ENCODE measurements at regions not wholly inside any gene's neighbourhood (a gene's known extent, or its start where the extent isn't known, plus 50 kb on each side); places are given as distances from the start of the nearest gene placed in this dataset.

DNA sequence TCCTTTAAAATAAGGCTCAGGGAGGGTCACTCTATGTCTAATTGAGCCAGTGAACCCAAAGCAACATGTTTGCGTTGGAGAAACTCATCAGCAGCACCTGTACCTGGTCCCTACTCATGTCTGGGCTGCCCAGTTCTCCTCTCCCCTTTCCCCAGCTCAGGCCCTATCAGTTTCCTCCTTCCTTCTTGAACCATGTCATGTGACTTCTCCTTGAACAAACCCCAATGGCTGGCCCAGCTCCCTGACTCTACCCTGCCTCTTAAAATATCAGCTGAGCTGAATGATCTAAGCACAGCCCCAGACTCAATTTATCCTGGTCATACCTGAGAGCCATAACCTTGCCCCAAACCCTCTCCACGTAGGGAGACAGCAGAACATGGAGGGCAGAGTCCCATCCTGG lies 290.9 kb downstream of the LPIN1 start:
- Histone ChIP-seq H3K36me3 (ENCODE audit: control insufficient read depth, insufficient read depth, low read length) (no peaks in the 10 kb centered on the region), H3K9me3 (ENCODE audit: control insufficient read depth, low read length) (no peaks in the 10 kb centered on the region), H3K27me3 (ENCODE audit: control insufficient read depth, insufficient read depth, low read length) (no peaks in the 10 kb centered on the region), H3K4me1 (ENCODE audit: control insufficient read depth, insufficient read depth, low read length) (no peaks in the 10 kb centered on the region), H3K9ac (ENCODE audit: low read length) (no peak overlapping the region), H3K4me3 (ENCODE audit: low read length) (no peak overlapping the region)

DNA sequence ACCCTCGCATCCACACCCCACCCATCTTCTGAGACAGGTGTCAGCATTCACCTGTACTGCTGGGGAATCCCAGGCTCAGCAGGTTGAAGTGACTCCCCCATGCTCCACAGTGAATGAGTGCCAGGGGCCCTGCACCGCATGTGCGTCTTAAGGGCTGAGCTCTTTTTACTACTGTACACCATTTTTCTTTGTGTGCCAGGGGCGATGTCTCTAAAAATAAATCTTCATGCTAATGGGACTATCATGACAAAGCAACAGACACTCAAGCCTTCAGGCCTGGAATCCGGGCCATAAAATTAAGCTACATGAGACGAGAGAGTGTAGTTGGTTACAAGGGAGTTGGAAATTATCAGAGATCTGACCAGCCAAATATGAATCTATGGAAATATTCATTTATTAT lies 294.8 kb downstream of the LPIN1 start:
- Histone ChIP-seq H3K27me3 (ENCODE audit: control insufficient read depth, insufficient read depth, low read length) (no peaks in the 10 kb centered on the region), H3K4me3 (ENCODE audit: low read length) (no peak overlapping the region), H3K9me3 (ENCODE audit: control insufficient read depth, low read length) (no peaks in the 10 kb centered on the region), H3K36me3 (ENCODE audit: control insufficient read depth, insufficient read depth, low read length) (no peaks in the 10 kb centered on the region), H3K9ac (ENCODE audit: low read length) (no peak overlapping the region), H3K4me1 (ENCODE audit: control insufficient read depth, insufficient read depth, low read length) (no peaks in the 10 kb centered on the region)

DNA sequence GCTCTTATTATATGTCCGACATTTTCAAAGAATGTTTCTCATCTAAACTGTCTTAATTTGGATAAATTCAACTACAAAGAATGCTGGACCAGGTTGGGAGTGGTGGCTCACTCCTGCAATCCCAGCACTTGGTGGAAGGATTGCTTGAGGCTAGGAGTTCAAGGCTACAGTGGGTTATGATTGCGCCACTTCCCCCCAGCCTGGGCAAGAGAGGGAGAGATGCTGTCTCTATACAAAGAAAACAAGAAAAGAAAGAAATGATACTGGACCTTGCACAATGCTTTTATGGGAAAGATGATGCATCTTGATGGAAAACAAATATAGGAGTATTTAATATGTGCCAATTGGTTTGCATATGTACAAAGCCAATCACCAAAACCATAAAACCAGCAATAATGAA lies 296.7 kb downstream of the LPIN1 start:
- H3K27me3 ChIP-seq (ENCODE audit: control insufficient read depth, insufficient read depth, low read length): no peaks in the 10 kb centered on the region
- no peaks in the 10 kb centered on the region for H3K36me3 ChIP-seq (ENCODE audit: control insufficient read depth, insufficient read depth, low read length)
- no peak overlapping the region for H3K9ac ChIP-seq (ENCODE audit: low read length)
- no peaks in the 10 kb centered on the region for H3K9me3 ChIP-seq (ENCODE audit: control insufficient read depth, low read length)
- H3K4me1 ChIP-seq (ENCODE audit: control insufficient read depth, insufficient read depth, low read length): no peaks in the 10 kb centered on the region
- H3K4me3 ChIP-seq (ENCODE audit: low read length): no peak overlapping the region

DNA sequence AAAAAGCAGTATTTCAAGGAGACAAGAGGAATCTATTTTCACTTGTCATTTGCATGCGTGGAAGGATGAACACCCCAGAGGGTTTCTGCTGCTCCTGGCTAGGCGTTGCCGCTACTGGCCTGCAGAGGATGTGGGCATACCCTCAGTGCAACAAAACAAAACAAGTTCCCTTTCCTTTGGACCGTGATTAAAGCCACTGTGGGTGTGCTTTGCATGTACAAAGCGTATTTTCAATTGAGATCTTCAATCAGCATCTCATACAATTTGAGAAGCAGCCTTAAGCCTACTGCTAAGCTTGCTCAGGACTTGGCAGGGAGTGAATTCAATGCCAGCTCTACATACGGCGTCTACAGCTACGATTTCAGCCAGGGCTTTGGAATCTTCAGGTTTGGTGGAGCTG lies 298.4 kb downstream of the LPIN1 start:
- no peak overlapping the region for H3K9ac ChIP-seq (ENCODE audit: low read length)

DNA sequence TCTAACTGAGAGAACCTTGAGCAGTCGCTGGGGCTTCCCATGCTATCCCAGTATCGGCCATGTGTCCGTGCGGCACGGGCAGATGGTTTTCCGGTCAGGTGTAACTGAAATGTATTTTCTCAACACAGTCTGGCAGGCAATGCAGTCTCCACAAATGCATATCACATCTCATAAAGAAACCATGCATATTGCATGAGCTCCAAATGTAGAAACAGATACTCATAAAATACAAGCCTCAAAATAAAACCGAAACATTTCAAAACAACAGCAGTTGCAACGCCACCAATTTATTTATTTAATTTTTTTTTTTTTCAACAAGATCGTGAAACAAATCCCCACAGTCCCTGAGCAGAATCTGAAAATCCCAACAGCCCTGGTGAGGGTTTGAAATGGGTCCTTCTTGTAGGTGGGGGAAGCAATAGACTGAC lies 299.4 kb downstream of the LPIN1 start:
- H3K36me3 ChIP-seq (ENCODE audit: control insufficient read depth, insufficient read depth, low read length): no peaks in the 10 kb centered on the region
- no peaks in the 10 kb centered on the region for H3K27me3 ChIP-seq (ENCODE audit: control insufficient read depth, insufficient read depth, low read length)
- H3K9me3 ChIP-seq (ENCODE audit: control insufficient read depth, low read length): no peaks in the 10 kb centered on the region
- H3K9ac ChIP-seq (ENCODE audit: low read length): no peak overlapping the region
- H3K4me1 ChIP-seq (ENCODE audit: control insufficient read depth, insufficient read depth, low read length): no peaks in the 10 kb centered on the region
- no peak overlapping the region for H3K4me3 ChIP-seq (ENCODE audit: low read length)

More for the DNA sequence above, 298.4 kb downstream of the LPIN1 start:
- H3K27me3 ChIP-seq (ENCODE audit: control insufficient read depth, insufficient read depth, low read length): no peaks in the 10 kb centered on the region
- no peaks in the 10 kb centered on the region for H3K9me3 ChIP-seq (ENCODE audit: control insufficient read depth, low read length)
- no peak overlapping the region for H3K4me3 ChIP-seq (ENCODE audit: low read length)
- no peaks in the 10 kb centered on the region for H3K36me3 ChIP-seq (ENCODE audit: control insufficient read depth, insufficient read depth, low read length)
- H3K4me1 ChIP-seq (ENCODE audit: control insufficient read depth, insufficient read depth, low read length): no peaks in the 10 kb centered on the region

DNA sequence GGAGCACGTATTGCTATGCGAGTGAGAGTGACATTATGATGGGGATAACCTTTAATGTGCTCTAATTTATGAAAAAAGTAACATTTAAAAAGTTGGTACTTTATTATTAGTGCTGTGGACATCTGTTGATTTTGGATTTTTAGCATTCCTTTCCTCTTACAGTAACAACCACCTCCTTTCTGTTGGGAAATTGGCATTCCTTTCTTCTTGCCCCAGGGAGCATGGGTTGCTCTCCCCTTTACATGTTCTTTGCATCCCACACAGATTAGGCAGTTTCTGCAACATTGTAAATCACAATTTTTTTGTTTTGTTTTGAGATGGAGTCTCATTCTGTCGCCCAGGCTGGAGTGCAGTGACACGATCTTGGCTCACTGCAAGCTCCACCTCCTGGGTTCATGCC lies 300.2 kb downstream of the LPIN1 start:
- no peaks in the 10 kb centered on the region for H3K4me1 ChIP-seq (ENCODE audit: control insufficient read depth, insufficient read depth, low read length)
- H3K9ac ChIP-seq (ENCODE audit: low read length): no peak overlapping the region
- H3K27me3 ChIP-seq (ENCODE audit: control insufficient read depth, insufficient read depth, low read length): no peaks in the 10 kb centered on the region

DNA sequence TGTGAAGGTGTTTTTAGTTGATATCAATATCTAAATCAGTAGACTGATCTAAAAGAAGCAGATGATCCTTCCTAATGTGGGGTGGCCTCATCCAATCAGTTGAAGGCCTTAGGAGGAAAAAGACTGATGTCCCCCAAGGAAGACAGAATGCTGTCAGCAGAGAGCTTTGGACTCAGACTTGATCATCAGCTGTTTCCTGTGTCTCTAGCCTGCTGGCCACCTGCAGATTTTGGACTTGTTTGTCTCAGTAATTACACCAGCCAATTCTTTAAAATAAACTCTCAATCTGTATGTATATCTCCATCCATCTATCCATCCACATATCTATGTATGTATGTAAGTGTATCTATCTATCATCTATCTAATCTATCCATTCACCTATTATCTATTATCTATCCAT lies 301.3 kb downstream of the LPIN1 start:
- H3K9ac ChIP-seq (ENCODE audit: low read length): no peak overlapping the region
- H3K4me1 ChIP-seq (ENCODE audit: control insufficient read depth, insufficient read depth, low read length): no peaks in the 10 kb centered on the region
- no peaks in the 10 kb centered on the region for H3K27me3 ChIP-seq (ENCODE audit: control insufficient read depth, insufficient read depth, low read length)
- no peaks in the 10 kb centered on the region for H3K36me3 ChIP-seq (ENCODE audit: control insufficient read depth, insufficient read depth, low read length)
- no peaks in the 10 kb centered on the region for H3K9me3 ChIP-seq (ENCODE audit: control insufficient read depth, low read length)
- no peak overlapping the region for H3K4me3 ChIP-seq (ENCODE audit: low read length)

More for the DNA sequence above, 300.2 kb downstream of the LPIN1 start:
- Histone ChIP-seq H3K9me3 (ENCODE audit: control insufficient read depth, low read length) (no peaks in the 10 kb centered on the region), H3K4me3 (ENCODE audit: low read length) (no peak overlapping the region), H3K36me3 (ENCODE audit: control insufficient read depth, insufficient read depth, low read length) (no peaks in the 10 kb centered on the region)

DNA sequence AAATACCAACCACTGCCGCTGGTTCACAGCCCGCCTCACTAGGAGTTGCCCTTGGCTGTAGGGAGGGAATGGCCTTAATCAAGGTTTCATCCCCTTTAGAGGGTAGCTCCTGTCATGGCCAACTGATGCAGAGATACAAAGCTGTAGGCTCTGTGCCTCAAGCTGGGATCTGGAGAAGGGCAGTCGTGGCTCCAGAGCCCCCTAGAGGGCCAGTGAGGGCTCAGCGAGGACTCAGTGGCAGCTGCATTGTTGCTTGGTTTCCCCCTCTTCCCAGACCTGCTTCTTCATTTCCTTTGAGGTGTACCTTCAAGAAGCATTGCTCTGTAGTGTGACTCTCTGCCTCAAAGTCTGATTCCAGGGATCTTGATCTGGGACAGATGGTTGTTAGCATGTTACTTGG lies 302.1 kb downstream of the LPIN1 start:
- Histone ChIP-seq H3K4me3 (ENCODE audit: low read length) (no peak overlapping the region), H3K9me3 (ENCODE audit: control insufficient read depth, low read length) (no peaks in the 10 kb centered on the region), H3K36me3 (ENCODE audit: control insufficient read depth, insufficient read depth, low read length) (no peaks in the 10 kb centered on the region)

DNA sequence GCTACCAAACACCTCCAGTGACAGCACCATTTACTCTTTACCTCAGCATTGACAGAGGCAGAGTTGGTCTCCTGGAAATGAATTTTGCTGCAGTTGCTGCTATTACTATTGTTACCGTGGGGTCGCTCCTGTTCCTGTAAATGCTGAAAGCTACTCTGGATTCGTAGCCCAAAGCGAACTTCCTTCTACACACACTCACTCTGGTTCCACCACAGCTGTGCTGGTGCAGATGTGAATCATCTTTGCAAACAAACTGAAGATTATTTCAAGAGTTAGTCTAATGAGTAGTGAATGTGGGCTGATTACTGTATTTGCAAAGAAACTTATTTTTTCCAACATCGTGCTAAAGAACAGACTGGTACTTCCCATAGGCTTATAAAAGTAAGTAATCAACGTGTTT lies 304.0 kb downstream of the LPIN1 start:
- H3K36me3 ChIP-seq (ENCODE audit: control insufficient read depth, insufficient read depth, low read length): no peaks in the 10 kb centered on the region
- no peak overlapping the region for H3K9ac ChIP-seq (ENCODE audit: low read length)
- no peak overlapping the region for H3K4me3 ChIP-seq (ENCODE audit: low read length)
- no peaks in the 10 kb centered on the region for H3K27me3 ChIP-seq (ENCODE audit: control insufficient read depth, insufficient read depth, low read length)
- no peaks in the 10 kb centered on the region for H3K4me1 ChIP-seq (ENCODE audit: control insufficient read depth, insufficient read depth, low read length)
- no peaks in the 10 kb centered on the region for H3K9me3 ChIP-seq (ENCODE audit: control insufficient read depth, low read length)

More for the DNA sequence above, 302.1 kb downstream of the LPIN1 start:
- Histone ChIP-seq H3K27me3 (ENCODE audit: control insufficient read depth, insufficient read depth, low read length) (no peaks in the 10 kb centered on the region), H3K4me1 (ENCODE audit: control insufficient read depth, insufficient read depth, low read length) (no peaks in the 10 kb centered on the region), H3K9ac (ENCODE audit: low read length) (no peak overlapping the region)

DNA sequence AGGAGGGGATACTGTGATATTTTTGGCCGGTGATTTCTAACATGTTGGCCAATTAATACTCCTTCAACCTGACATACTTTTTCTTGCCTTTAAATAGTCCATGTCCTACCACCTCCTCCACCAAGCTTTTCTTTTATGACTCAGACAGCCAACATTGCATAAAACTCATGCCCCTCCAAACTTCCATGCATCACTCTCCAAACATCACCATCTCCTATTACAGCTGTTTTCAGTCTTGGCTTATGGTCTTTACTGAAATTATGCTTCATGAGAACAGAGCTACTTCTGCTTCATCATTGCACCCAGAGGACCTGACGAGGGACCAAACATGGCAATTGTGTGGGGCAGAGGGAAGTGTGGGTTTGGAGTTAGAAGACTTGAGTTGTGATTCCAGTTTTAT lies 305.4 kb downstream of the LPIN1 start:
- Histone ChIP-seq H3K36me3 (ENCODE audit: control insufficient read depth, insufficient read depth, low read length) (no peaks in the 10 kb centered on the region), H3K27me3 (ENCODE audit: control insufficient read depth, insufficient read depth, low read length) (no peaks in the 10 kb centered on the region), H3K4me3 (ENCODE audit: low read length) (no peak overlapping the region), H3K9ac (ENCODE audit: low read length) (no peak overlapping the region), H3K4me1 (ENCODE audit: control insufficient read depth, insufficient read depth, low read length) (no peaks in the 10 kb centered on the region), H3K9me3 (ENCODE audit: control insufficient read depth, low read length) (no peaks in the 10 kb centered on the region)

DNA sequence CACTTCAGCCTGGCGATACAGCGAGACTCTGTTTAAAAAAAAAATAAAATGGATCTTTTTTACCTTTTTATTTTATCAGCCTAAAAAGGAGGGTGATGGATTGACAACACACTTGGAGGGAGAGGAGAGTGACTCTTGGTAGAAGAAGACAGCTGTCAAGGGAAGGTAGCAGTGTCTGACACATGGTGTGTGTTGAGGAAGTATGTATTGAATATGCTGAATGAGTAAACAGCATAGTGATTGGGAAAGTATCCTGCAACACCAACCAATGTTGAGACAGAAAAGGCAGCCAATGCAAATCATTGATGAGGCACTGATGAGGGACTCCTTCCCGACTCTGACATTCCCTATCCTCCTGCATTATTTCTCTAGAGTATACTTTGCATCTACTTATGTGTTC lies 306.4 kb downstream of the LPIN1 start:
- H3K27me3 ChIP-seq (ENCODE audit: control insufficient read depth, insufficient read depth, low read length): no peaks in the 10 kb centered on the region
- no peak overlapping the region for H3K4me3 ChIP-seq (ENCODE audit: low read length)
- H3K9ac ChIP-seq (ENCODE audit: low read length): no peak overlapping the region
- H3K4me1 ChIP-seq (ENCODE audit: control insufficient read depth, insufficient read depth, low read length): no peaks in the 10 kb centered on the region
- no peaks in the 10 kb centered on the region for H3K9me3 ChIP-seq (ENCODE audit: control insufficient read depth, low read length)
- no peaks in the 10 kb centered on the region for H3K36me3 ChIP-seq (ENCODE audit: control insufficient read depth, insufficient read depth, low read length)

DNA sequence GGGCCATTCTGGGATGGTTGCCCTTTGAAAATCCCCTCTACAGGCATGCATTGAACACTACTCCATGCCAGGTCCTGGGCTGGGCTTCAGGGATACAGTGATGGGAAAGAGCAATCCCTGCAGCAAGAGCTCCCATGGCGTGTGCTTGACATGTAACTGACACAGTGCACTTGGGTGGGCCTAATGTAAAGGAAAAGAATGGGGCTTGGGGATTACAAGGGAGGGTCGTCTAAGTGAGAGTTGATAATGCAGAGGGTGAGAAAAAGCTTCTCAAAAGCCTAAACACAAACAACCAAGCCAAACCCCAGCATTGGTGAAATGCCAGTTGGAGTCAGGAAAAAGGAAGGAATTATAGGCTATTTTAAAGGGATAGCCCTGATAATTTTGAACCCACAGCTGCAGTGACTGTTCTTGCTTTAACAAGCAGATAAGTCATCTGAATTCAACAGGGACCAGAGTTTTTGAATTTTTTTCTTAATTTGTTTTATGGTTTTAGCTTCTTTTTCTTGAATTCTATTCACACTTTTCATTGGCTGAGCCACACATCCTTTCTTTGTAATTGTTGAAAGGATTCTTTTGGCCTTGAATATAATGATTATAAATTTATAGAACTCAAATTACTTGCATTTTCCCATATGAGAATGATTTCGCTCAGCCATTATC lies 308.7 kb downstream of the LPIN1 start:
- Histone ChIP-seq H3K36me3 (ENCODE audit: control insufficient read depth, insufficient read depth, low read length) (no peaks in the 10 kb centered on the region), H3K4me1 (ENCODE audit: control insufficient read depth, insufficient read depth, low read length) (no peaks in the 10 kb centered on the region), H3K27me3 (ENCODE audit: control insufficient read depth, insufficient read depth, low read length) (no peaks in the 10 kb centered on the region), H3K4me3 (ENCODE audit: low read length) (no peak overlapping the region), H3K9me3 (ENCODE audit: control insufficient read depth, low read length) (no peaks in the 10 kb centered on the region), H3K9ac (ENCODE audit: low read length) (no peak overlapping the region)

Measured in mucosa of stomach (tissue), 1 donor.